ENCODE measurements at regions not wholly inside any gene's neighbourhood (a gene's known extent, or its start where the extent isn't known, plus 50 kb on each side); places are given as distances from the start of the nearest gene placed in this dataset.

GRCh38 chr9:115596746-115597080 is 478.8 kb upstream of the TNC start:
- in situ Hi-C loops (cut with HindIII; ENCODE audit: low pct_unique_long_range_greater_than_20kb, low sequenced_read_pairs) (no loop called here), intact Hi-C loops (cut with micrococcal nuclease; ENCODE audit: unreplicated experiment) (loop anchor here (5.0 to 10.0 kb wide), 2 partner anchors 558 to 1066 kb away; partner anchors contain the start of gene PAPPA)
- Histone ChIP-seq H3K9me3 (ENCODE audit: control insufficient read depth, insufficient read depth, low read depth, low read length) (no peaks in the 10 kb centered on the region), H3K27me3 (ENCODE audit: control insufficient read depth, insufficient read depth, low read length) (no peaks in the 10 kb centered on the region), H3K27ac (ENCODE audit: low read length) (peak overlapping the region; percentile 90), H3K4me1 (ENCODE audit: control insufficient read depth, insufficient read depth, low read length) (peaks cover 13% of the 10 kb centered on the region), H3K36me3 (ENCODE audit: control insufficient read depth, insufficient read depth, low read length) (no peaks in the 10 kb centered on the region), H3K4me3 (ENCODE audit: low read depth in 2 of 2, low read length in 2 of 2) (peak overlapping the region; percentile 19 to 30; a peak in 2 of 4 replicates)
- ATAC-seq (peak; percentile 69), DNase-seq (ENCODE audit: low read depth, low spot score) (no peak)
- CTCF ChIA-PET, result no interaction called here
- 0 out of 2 replicates have a peak, but pooled peaks have one; percentile 81 for TF ChIP-seq TCF7L2 (IDR thresholded peaks at IDR 0.05; ENCODE audit: low read depth, low read length)
- no peak for TF ChIP-seq REST (IDR thresholded peaks at IDR 0.05; ENCODE audit: insufficient read depth in 1 of 2, low read depth in 2 of 2, low read length in 1 of 2)
- no peak for TF ChIP-seq SIN3A (IDR thresholded peaks at IDR 0.05; ENCODE audit: borderline replicate concordance, insufficient read depth, low read depth, low read length)
- no TSS peak for BruUV-seq (replicated peaks)
- POLR2A ChIA-PET, result no interaction called here

- no peaks in the 10 kb centered on the region for H3K27me3 ChIP-seq (ENCODE audit: control insufficient read depth, insufficient read depth, low read length)
- H3K4me1 ChIP-seq (ENCODE audit: control insufficient read depth, insufficient read depth, low read length), result peaks cover 13% of the 10 kb centered on the region
- ATAC-seq (no peak), DNase-seq (ENCODE audit: low read depth, low spot score) (no peak)
- TF ChIP-seq REST (IDR thresholded peaks at IDR 0.05; ENCODE audit: insufficient read depth in 1 of 2, low read depth in 2 of 2, low read length in 1 of 2), result no peak
- TF ChIP-seq CTCF (IDR thresholded peaks at IDR 0.05), result no peak
- no peak for TF ChIP-seq POLR2AphosphoS5 (IDR thresholded peaks at IDR 0.05; ENCODE audit: low read depth, low read length)
- no peak for TF ChIP-seq TCF7L2 (IDR thresholded peaks at IDR 0.05; ENCODE audit: low read depth, low read length)
- no peak for TF ChIP-seq SIN3A (IDR thresholded peaks at IDR 0.05; ENCODE audit: borderline replicate concordance, insufficient read depth, low read depth, low read length)
- H3K36me3 ChIP-seq (ENCODE audit: control insufficient read depth, insufficient read depth, low read length), result no peaks in the 10 kb centered on the region
- POLR2A ChIA-PET, result no interaction called here
- BruUV-seq (replicated peaks), result no TSS peak
- intact Hi-C loops (cut with micrococcal nuclease; ENCODE audit: unreplicated experiment) (loop anchor here (5.0 to 10.0 kb wide), 2 partner anchors 557 to 1065 kb away; partner anchors contain the start of gene PAPPA), in situ Hi-C loops (cut with HindIII; ENCODE audit: low pct_unique_long_range_greater_than_20kb, low sequenced_read_pairs) (no loop called here)
- H3K27ac ChIP-seq (ENCODE audit: low read length), result peak overlapping the region; percentile 90
- no peaks in the 10 kb centered on the region for H3K9me3 ChIP-seq (ENCODE audit: control insufficient read depth, insufficient read depth, low read depth, low read length)
- CTCF ChIA-PET, result no interaction called here
- H3K4me3 ChIP-seq (ENCODE audit: low read depth in 2 of 2, low read length in 2 of 2), result peak overlapping the region in 1 of 2 experiments; percentile 19; a peak in 1 of 4 replicates
Observed at GRCh38 chr9:115597330-115597895, 479.5 kb upstream of the TNC start.
